ENCODE measurements at regions not wholly inside any gene's neighbourhood (a gene's known extent, or its start where the extent isn't known, plus 50 kb on each side); places are given as distances from the start of the nearest gene placed in this dataset.
A peak's percentile ranks its signal among the peaks of the same experiment; 100 is the strongest.
"Not testable (repeated sequence)": the region's sequence is repeated elsewhere in the genome, so short reads cannot be mapped to it uniquely, and the experiment has no call there.

GRCh38 chr15:30791239-30792175, 112.2 kb upstream of the FAN1 start:
- H3K4me3 ChIP-seq (ENCODE audit: control insufficient read depth, low read depth, low read length): no peak overlapping the region
- TF ChIP-seq CTCF (conservative IDR thresholded peaks at IDR 0.05; ENCODE audit: control insufficient read depth, insufficient read depth, low read depth, low read length): no peak
- peak; percentile 31 for DNase-seq (ENCODE audit: low read depth)

GRCh38 chr15:30792843-30793242, 110.9 kb upstream of the FAN1 start:
- H3K4me3 ChIP-seq (ENCODE audit: control insufficient read depth, low read depth, low read length); DNase-seq (ENCODE audit: low read depth): not testable (repeated sequence)

- no peak for DNase-seq (ENCODE audit: low read depth)
- TF ChIP-seq CTCF (conservative IDR thresholded peaks at IDR 0.05; ENCODE audit: control insufficient read depth, insufficient read depth, low read depth, low read length): no peak
These were observed 109.3 kb upstream of the FAN1 start for GRCh38 chr15:30794388-30794787.

GRCh38 chr15:30799565-30799964, 104.2 kb upstream of the FAN1 start:
- not testable (repeated sequence) for H3K4me3 ChIP-seq (ENCODE audit: control insufficient read depth, low read depth, low read length); DNase-seq (ENCODE audit: low read depth)

More at GRCh38 chr15:30794388-30794787, 109.3 kb upstream of the FAN1 start:
- H3K4me3 ChIP-seq (ENCODE audit: control insufficient read depth, low read depth, low read length): no peak overlapping the region

GRCh38 chr15:30801140-30801895, 102.4 kb upstream of the FAN1 start:
- not testable (repeated sequence) for DNase-seq (ENCODE audit: low read depth); H3K4me3 ChIP-seq (ENCODE audit: control insufficient read depth, low read depth, low read length)

GRCh38 chr15:30802001-30802400, 101.7 kb upstream of the FAN1 start:
- not testable (repeated sequence) for H3K4me3 ChIP-seq (ENCODE audit: control insufficient read depth, low read depth, low read length); DNase-seq (ENCODE audit: low read depth)

GRCh38 chr15:30803703-30804102, 100.0 kb upstream of the FAN1 start:
- DNase-seq (ENCODE audit: low read depth); H3K4me3 ChIP-seq (ENCODE audit: control insufficient read depth, low read depth, low read length): not testable (repeated sequence)

GRCh38 chr15:30816430-30816829, 87.3 kb upstream of the FAN1 start:
- no peak for TF ChIP-seq CTCF (conservative IDR thresholded peaks at IDR 0.05; ENCODE audit: control insufficient read depth, insufficient read depth, low read depth, low read length)
- no peak overlapping the region for H3K4me3 ChIP-seq (ENCODE audit: control insufficient read depth, low read depth, low read length)
- no peak for DNase-seq (ENCODE audit: low read depth)

GRCh38 chr15:30823068-30823813, 80.5 kb upstream of the FAN1 start:
- DNase-seq (ENCODE audit: low read depth); H3K4me3 ChIP-seq (ENCODE audit: control insufficient read depth, low read depth, low read length): not testable (repeated sequence)

Data from fibroblast of mammary gland (primary cell).